Activated CD8-positive, alpha-beta memory T cell treated with anti-CD3 and anti-CD28 coated beads for 36 hours (primary cell): ENCODE measurements at regions not wholly inside any gene's neighbourhood (a gene's known extent, or its start where the extent isn't known, plus 50 kb on each side); places are given as distances from the start of the nearest gene placed in this dataset.
"Not testable (repeated sequence)": the region's sequence is repeated elsewhere in the genome, so short reads cannot be mapped to it uniquely, and the experiment has no call there.

ENCODE experiments used
- CTCF ChIA-PET: fragments of 350-600 bp; sonication (Branson Sonifier 250); formaldehyde crosslinking; loops from one replicate; lab custom pipeline; 2021; ENCODE audit warnings: antibody characterized with exemption; lab: Charles Lee
- POLR2A ChIA-PET: fragments of 350-600 bp; sonication (Branson Sonifier 250); formaldehyde crosslinking; loops from one replicate; lab custom pipeline; 2021; ENCODE audit warnings: antibody characterized with exemption; lab: Charles Lee

DNA sequence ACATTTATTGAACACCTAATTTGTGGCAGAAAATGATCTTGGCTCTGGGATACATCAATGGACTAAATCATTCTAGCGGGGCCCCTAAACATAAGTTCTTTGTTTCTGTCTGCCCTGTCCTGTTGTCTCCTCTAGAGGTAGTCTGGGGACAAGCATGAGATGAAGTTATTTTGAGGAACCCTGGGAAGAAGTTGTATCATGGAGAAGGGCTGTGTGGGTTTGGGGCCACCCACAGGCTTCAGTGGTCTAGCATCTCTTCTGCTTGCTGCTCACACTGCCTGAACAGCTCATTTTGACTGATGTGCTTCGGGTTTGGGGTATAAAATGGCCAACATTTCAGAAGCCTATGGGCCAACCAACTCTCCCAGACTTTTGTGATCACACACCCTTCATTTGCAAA is 50.3 kb upstream of the OSBPL11 start:
- CTCF ChIA-PET: interaction anchor here (0.7 kb wide), 1 partner anchor 440 kb away, joined by 3 read pairs; no protein-coding TSS in a partner anchor
- POLR2A ChIA-PET: interaction anchor here (0.6 kb wide), 1 partner anchor 282 kb away, joined by 3 read pairs; no protein-coding TSS in a partner anchor

DNA sequence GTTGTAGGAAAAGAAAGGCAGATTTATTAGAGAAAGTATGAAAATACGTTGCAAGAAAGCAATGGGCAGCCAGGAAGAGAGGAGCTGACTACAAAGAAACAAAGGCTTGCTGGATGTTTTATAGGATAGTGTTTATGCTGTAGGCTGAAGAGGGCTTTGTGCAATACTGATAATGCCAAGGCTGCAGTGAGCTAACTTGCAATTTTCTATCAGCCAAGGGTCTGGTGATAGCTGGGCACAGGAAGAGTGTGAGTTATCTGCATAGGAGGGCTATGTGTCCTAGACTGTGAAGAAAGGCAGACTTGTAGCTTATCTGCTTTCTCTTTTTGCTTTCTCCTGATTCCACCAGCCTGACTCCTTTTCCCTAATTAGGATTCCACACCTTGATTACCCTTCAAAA is 51.3 kb upstream of the OSBPL11 start:
- POLR2A ChIA-PET: no interaction called here
- CTCF ChIA-PET: no interaction called here

DNA sequence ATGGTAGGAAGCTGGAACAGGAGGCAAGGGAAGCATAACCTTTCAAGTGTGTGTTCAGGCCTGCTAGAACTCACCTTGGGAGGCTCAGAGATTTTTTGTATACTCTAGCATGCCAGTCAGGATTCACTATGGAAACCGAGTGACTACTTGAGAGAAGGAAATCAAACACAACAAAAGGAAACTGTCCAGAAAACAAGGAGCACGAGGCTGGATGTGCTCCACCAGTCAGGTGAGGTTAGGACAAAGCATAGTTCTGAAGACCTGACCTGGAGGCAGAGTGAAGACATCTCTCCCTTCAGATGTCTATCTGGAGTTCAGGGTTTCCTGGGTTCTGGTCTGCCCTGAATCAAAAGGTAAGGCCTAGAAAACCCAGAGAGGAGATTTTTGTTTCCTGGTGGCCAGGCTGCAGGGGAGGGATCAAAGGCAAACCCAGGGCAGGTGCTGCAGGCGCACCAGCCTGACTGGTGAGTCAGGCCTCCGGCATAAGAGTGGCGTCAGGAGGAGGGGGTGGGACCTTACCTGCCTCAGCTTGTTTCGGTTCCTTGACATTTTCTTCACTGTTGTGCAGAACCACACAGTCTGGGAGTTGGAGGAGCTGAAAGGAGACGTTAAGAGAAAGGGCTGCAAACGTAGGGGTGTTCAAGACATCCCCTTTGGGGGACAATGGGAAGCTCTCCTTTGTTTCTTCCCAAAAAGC is 52.2 kb upstream of the OSBPL11 start:
- CTCF ChIA-PET: no interaction called here
- POLR2A ChIA-PET: no interaction called here

DNA sequence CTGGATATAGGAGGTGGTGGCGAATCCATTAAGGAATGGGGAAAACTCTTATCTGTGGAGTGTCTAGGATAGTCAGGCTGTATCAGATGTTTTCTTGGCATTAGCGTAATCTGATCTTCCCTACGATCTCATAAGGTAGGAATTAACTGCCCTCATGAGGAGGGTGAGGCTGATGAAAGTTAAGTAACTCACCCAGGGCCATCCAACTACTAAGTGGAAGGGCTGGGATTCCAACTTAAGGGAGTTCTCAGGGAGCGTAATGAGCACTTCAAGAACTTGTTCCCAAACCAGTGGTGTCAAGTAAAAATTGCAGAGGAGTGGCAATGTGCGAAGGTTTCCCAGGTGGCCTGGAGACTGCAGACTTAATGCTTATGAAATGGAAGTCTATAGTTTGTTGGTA is 55.9 kb upstream of the OSBPL11 start:
- ChIA-PET CTCF (no interaction called here), POLR2A (no interaction called here)

DNA sequence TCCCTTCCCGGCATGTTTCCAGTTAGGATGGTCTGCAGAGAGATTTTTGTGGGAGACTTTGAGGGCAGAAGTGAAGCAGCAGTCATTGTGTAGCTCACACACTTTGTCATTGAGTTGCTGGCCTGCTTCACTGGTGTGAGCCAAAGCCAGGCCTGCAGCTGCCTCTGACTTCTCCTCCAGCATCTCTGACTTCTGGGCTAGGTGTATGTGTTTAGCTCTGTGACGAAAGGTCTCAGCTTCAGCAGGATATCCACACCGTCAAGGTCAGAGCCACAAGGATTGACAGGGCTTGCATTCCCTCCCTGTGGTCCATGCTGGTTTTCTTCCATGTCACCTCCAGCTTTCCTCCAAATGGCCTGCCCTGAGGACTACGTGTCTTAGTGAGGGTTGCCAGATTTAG is 57.1 kb upstream of the OSBPL11 start:
- POLR2A ChIA-PET: no interaction called here
- CTCF ChIA-PET: no interaction called here

DNA sequence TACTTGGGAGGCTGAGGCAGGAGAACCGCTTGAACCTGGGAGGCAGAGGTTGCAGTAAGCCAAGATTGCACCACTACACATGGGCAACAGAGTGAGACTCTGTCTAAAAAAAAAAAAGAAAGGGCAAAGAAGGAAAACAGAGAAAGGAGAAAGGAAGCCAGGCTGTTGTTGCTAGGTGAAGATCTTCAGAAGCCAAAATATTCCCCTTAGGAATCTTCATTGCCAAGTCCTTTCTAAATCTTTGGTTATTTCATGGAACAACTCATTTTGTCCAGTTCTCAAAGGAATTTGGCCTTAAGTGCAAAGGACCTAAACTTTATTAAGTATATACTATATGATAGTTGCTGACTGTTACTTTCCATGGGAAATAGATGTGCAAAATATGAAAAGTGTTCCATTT is 59.2 kb upstream of the OSBPL11 start:
- ChIA-PET POLR2A (no interaction called here), CTCF (no interaction called here)

DNA sequence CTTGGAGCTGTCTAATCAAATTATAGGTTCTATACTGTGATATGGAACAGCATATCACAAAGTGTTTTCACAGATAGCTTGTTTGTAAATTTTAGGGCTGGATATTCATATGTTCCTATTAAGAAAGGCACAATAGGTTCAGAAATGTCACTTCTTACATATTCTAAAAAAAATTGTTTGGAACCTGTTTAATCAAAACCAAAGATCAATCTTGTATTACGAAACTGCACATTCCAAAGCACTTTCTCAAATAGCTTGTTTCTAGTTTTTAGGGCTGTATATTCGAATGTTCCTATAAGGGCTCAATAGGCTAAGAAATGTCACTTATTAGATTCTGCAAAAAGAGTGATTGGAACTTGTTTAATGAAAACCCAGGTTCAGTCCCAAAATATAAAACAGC is 67.4 kb upstream of the OSBPL11 start:
- POLR2A ChIA-PET: interaction anchor here (0.5 kb wide), 1 partner anchor 10 kb away, joined by 3 read pairs; no protein-coding TSS in a partner anchor
- CTCF ChIA-PET: interaction anchor here (0.6 kb wide), 1 partner anchor 204 kb away, joined by 4 read pairs; no protein-coding TSS in a partner anchor

DNA sequence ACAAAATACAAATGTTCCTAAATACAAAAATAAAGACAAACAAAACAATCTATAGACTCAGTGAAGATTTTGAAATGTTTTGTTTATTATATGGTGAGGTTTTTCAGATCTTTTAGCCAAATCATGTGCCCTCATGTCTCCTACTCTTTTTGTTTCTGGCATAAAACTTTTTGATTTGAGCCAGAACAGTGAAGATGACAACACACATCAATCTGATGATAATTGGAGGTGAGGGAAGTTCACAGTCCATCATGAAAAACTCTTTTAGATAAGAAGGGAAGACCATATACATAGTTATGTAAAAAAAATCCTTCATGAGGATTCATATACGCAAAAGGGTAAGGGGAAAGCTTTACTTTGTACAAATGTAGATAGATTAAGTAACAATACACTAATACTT is 75.1 kb upstream of the OSBPL11 start:
- POLR2A ChIA-PET: no interaction called here
- CTCF ChIA-PET: no interaction called here

DNA sequence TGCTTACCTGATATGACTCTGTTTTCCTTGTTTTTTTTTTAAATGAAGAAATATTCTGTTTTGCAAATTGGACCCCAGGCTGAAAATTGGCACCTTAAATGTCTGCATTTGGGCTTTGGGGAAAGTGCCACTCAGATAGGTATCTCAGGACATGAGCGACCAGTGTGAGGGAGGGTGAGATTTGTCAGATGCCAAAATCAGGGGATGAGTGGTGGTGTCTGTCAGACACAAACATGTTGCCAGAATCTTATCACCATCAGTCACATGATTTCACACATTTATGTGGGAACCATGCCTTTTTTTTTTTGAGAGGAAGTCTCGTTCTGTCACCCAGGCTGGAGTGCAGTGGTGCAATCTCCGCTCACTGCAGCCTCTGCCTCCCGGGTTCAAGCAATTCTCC is 75.6 kb upstream of the OSBPL11 start:
- POLR2A ChIA-PET: no interaction called here
- CTCF ChIA-PET: no interaction called here

DNA sequence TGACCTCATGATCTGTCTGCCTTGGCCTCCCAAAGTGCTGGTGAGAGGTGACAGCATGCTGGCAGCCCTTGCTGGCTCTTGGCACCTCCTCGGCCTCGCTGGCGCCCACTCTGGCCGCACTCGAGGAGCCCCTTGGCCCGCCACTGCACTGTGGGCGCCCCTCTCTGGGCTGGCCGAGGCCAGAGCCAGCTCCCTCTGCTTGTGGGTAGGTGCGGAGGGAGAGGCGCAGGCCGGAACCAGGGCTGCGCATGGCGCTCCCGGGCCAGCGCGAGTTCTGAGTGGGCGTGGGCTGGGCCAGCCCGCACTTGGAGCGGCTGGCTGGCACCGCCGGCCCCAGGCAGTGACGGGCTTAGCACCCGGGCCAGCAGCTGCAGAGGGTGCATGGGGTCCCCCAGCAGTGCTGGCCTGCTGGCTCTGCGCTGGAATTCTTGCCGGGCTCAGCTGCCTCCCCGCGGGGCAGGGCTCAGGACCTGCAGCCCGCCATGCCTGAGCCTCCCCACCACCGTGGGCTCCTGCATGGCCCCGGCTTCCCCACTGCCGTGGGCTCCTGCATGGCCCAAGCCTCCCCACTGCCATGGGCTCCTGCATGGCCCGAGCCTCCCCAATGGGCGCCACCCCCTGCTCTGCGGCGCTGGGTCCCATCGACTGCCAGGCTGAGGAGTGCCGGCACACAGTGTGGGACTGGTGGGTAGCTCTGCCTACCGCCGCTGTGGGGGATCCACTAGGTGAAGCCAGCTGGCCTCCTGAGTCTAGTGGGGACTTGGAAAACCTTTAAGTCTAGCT is 76.4 kb upstream of the OSBPL11 start:
- ChIA-PET CTCF (no interaction called here), POLR2A (no interaction called here)

DNA sequence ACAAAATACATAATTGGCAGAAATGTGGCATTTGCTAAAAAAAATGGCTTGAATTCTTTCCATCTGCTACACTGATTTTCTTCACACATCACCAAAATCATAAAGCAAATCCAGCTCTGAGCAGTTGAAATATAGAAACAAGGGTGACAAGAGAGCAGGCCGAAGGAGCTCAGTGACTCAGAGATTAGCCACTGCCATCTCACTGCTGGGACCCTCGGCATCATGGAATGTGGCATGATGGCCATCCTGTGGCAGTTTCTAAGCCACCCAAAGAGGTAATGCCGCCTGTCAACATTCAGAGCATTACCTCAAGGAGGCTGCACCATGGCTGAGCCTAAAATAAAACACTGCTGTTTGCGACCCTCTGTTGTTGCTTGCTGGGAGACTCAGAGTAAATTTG is 80.5 kb upstream of the OSBPL11 start:
- POLR2A ChIA-PET: no interaction called here
- CTCF ChIA-PET: no interaction called here

DNA sequence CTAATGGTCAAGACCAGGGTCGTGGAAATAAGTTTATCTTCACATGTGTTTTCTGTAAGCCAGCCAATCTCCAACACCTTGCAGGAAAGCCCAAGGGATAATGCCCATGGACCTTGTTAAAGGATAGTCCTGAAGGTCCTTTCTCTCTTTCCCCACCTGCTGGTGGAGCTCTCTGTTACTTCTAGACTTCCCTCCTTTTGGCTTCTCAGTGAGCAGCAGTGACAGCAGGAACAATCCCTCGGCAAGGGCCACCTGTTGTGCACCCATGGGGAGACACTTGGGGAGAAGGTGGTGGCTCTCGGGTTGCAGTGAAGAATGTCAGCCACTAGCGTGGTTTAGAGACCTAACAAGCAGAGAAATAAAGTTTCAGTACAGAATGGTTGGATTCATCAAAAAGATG is 84.0 kb upstream of the OSBPL11 start:
- POLR2A ChIA-PET: no interaction called here
- CTCF ChIA-PET: interaction anchor here (0.6 kb wide), 1 partner anchor 81 kb away, joined by 3 read pairs; no protein-coding TSS in a partner anchor

DNA sequence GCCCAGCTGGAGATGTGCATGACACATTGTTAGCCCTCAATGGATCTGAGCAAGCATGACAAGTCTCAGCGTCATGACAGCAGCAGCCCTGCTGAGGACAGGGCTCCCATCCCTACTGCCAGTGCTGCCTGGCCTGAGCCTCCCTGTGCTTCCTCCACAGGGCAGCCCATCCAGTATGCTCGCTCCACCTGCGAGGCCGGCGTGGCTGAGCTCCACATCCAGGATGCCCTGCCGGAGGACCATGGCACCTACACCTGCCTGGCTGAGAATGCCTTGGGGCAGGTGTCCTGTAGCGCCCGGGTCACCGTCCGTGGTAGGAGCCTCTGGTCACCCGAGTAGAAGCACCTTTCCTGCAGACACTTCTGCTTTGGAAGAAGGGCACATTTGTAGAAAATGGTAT is 85.8 kb upstream of the OSBPL11 start:
- CTCF ChIA-PET: no interaction called here

DNA sequence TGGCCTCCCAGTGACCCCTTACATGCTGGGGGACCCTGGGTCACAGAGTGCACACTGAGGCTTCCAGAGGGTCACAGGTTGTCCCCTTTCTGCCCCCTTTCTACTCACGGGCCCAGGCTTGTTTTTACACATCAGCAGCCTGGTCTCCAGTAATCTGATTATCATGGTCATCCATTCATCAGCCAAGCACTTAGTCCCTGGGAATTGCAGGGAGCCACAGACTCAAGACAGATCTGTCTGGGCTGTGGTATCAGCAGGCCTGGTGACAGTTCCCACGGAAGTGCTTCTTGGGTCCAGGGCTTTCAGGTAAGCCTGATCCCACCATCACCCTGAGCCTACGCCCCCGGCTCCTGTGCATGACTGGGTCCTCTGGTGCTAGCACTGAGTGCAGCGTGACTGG is 86.6 kb upstream of the OSBPL11 start:
- POLR2A ChIA-PET, CTCF ChIA-PET: not testable (repeated sequence)

More for the DNA sequence above, 85.8 kb upstream of the OSBPL11 start:
- POLR2A ChIA-PET: no interaction called here

DNA sequence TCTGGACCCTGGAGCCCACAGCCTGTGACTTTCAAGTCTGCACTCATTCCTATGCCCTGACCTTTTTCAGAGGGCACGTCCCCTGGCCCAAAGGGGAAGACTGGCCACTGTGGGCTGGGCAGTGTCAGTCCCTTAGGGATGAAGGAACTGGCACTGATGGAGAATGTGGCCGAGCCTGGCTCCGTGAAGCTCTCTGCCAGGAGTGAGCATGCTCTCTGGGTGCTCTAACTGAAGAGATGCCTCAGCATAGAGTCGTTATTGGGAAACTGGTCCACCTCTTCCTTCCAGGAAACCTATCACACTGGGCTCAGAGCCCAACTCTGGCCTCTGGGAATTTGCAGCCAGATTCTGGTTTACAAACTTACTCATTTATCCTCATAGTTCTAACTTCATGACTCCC is 87.3 kb upstream of the OSBPL11 start:
- POLR2A ChIA-PET: not testable (repeated sequence)
- CTCF ChIA-PET: interaction anchor here (0.7 kb wide), 1 partner anchor 60 kb away, joined by 4 read pairs; no protein-coding TSS in a partner anchor

DNA sequence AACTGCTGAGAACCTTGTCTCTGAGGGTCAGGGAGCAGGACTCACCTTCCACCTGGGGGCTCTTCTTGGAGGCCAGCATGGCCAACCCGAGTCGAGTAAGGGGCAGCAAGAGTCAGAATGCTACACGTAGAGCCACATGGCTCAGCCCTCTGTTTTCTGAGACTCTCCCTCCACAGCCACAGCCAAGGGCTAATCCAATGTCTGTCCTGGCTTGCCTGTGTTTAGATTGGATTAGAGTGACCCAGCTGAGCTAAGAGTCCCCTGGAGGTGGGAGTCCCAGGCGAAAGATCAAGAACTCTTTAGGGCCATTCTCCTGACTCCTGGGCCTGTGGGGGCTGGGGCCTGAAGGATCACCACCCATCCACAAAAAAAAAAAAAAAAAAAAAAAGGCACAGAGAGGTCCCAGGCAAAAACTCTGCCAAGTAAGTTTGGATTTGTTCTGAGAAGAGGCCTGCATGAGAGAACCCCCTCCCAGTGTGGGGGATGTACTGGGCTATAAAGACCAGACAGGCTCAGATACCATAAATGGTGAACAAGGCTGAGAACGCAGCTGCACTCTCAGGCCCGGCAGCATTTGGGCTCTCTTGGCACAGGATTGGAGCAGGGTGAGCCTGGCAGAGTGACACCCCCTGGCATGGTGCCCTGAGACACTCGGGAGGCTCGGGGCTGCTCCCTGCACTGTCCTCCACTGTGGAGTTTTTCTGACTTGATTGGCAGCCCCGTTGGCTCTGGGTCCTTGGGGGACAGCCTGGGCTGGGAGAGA is 88.0 kb upstream of the OSBPL11 start:
- CTCF ChIA-PET: interaction anchor here (0.7 kb wide), 1 partner anchor 59 kb away, joined by 4 read pairs; no protein-coding TSS in a partner anchor

DNA sequence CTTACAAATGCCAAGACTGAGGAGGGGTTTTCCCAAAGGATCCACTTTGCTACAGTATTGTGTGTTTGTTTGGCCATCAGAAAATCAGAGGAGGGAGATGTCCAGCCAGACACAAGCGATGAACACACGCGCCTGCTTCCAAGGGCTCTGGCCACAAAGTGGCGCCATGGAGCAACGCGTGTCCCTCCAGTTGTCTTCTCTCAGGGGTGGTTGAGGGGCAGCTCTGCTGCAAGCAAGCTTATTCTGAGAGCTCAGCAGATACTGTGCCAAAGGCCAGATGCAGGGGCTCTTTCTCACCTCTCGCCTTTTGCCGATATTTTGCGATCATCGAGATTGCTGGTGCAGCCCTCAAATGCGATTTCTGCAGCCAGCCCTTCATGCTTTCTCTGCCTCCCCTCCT is 88.9 kb upstream of the OSBPL11 start:
- CTCF ChIA-PET: no interaction called here
- POLR2A ChIA-PET: no interaction called here

More for the DNA sequence above, 88.0 kb upstream of the OSBPL11 start:
- POLR2A ChIA-PET: no interaction called here

DNA sequence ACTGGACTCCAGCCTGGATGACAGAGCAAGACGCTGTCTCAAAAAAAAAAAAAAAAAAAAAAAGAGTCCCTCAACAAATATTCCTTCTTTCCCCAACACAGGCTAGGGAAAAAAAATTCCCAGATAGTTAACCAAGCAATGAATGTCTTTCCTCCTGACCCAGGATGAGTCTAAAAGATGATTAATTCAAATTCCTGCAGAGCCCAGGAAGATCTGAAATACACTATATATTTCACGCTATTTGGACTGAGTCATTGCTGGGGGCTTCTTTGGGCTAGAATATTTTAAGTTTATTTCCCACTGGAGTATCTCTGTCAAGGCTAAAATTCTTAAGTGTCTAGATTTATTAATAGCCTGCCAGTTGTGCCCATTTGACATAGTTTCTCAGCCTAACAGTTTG is 90.4 kb upstream of the OSBPL11 start:
- CTCF ChIA-PET, POLR2A ChIA-PET: not testable (repeated sequence)

DNA sequence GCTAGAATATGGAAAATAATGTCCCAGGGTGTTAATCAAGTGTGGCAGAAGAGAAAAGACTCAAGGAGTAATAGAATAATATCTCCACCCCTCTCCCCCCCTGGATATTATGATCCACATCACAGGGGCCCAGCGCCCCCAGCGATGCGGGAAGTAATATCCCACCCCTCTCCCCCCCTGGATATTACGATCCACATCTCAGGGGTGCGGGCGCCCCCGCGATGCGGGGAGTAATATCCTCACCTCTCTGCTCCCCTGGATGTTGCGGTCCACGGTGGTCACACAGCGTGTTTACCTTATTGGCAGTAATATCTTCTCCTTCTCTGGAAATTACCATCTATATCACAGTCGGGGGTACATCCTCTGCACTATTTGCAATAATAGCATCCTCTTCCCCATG is 97.1 kb upstream of the OSBPL11 start:
- ChIA-PET CTCF (no interaction called here), POLR2A (no interaction called here)

DNA sequence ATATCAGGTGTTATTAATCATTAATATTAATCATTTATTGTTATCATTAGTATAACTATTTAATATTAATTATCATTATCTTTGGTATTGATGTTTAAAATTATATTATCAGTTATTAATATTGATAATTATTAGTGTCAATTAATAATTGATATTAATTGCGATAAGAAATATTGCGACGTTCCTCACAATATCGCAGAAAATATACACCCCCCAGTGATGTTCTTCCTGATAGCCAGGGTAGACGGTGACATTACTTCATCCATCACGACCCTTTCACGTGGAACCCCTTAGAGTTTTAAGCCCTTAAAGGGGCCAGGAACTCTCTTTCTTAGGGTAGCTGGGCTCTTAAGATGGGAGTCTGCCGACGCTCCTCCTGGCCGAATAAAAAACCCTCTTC is 98.6 kb upstream of the OSBPL11 start:
- POLR2A ChIA-PET: no interaction called here
- CTCF ChIA-PET: no interaction called here
